ENCODE measurements at regions not wholly inside any gene's neighbourhood (a gene's known extent, or its start where the extent isn't known, plus 50 kb on each side); places are given as distances from the start of the nearest gene placed in this dataset.

- WGBS, 2 donors, result 94 to 98% methylated on average over 1 of the region's 1 CpG
- intact Hi-C loops (cut with DNase I; ENCODE audit: low total_unique reads), result no loop called here
- no peak for DNase-seq (ENCODE audit: low spot score in 2 of 2)
- no peak overlapping the region for H3K4me3 ChIP-seq (ENCODE audit: low read depth, poor library complexity, severe bottlenecking)
- TF ChIP-seq POLR2A (IDR thresholded peaks at IDR 0.05), result no peak
- no peak for TF ChIP-seq CTCF (IDR thresholded peaks at IDR 0.05)
Observed at GRCh38 chr5:25066239-25066638, 421.5 kb upstream of the CDH10 start.

GRCh38 chr5:25064306-25064705 lies 419.5 kb upstream of the CDH10 start:
- TF ChIP-seq POLR2A (IDR thresholded peaks at IDR 0.05), result no peak
- TF ChIP-seq CTCF (IDR thresholded peaks at IDR 0.05), result no peak
- intact Hi-C loops (cut with DNase I; ENCODE audit: low total_unique reads), result no loop called here
- DNase-seq (ENCODE audit: low spot score in 2 of 2), result no peak
- H3K4me3 ChIP-seq (ENCODE audit: low read depth, poor library complexity, severe bottlenecking), result no peak overlapping the region
- 88 to 89% methylated on average over 5 of the region's 5 CpGs for WGBS, 2 donors

- no peak overlapping the region for H3K4me3 ChIP-seq (ENCODE audit: low read depth, poor library complexity, severe bottlenecking)
- DNase-seq (ENCODE audit: low spot score in 2 of 2), result no peak
- WGBS, 2 donors, result 84 to 87% methylated on average over 2 of the region's 2 CpGs
- intact Hi-C loops (cut with DNase I; ENCODE audit: low total_unique reads), result no loop called here
- TF ChIP-seq POLR2A (IDR thresholded peaks at IDR 0.05) (no peak), CTCF (IDR thresholded peaks at IDR 0.05) (no peak)
Observed at GRCh38 chr5:25060575-25060974, 415.8 kb upstream of the CDH10 start.

- no peak overlapping the region for H3K4me3 ChIP-seq (ENCODE audit: low read depth, poor library complexity, severe bottlenecking)
- DNase-seq (ENCODE audit: low spot score in 2 of 2), result no peak
- intact Hi-C loops (cut with DNase I; ENCODE audit: low total_unique reads), result no loop called here
- TF ChIP-seq POLR2A (IDR thresholded peaks at IDR 0.05), result no peak
- no peak for TF ChIP-seq CTCF (IDR thresholded peaks at IDR 0.05)
Observed at GRCh38 chr5:25056836-25057235, 412.1 kb upstream of the CDH10 start.

- intact Hi-C loops (cut with DNase I; ENCODE audit: low total_unique reads), result no loop called here
- DNase-seq (ENCODE audit: low spot score in 2 of 2), result no peak
- 62 to 66% methylated on average over 3 of the region's 3 CpGs for WGBS, 2 donors
Observed at GRCh38 chr5:25033658-25034057, 388.9 kb upstream of the CDH10 start.

More at GRCh38 chr5:25033658-25034057, 388.9 kb upstream of the CDH10 start:
- TF ChIP-seq POLR2A (IDR thresholded peaks at IDR 0.05) (no peak), CTCF (IDR thresholded peaks at IDR 0.05) (no peak)
- no peak overlapping the region for H3K4me3 ChIP-seq (ENCODE audit: low read depth, poor library complexity, severe bottlenecking)

All from lower leg skin (tissue), 4 donors.